Islet precursor cell (in vitro differentiated cells): ENCODE measurements at regions not wholly inside any gene's neighbourhood (a gene's known extent, or its start where the extent isn't known, plus 50 kb on each side); places are given as distances from the start of the nearest gene placed in this dataset.

Experiments used
- DNase-seq: peaks from one replicate; pipeline ENCODE4 v3.0.0-alpha.2; 2018

- DNase-seq = no peak
Observed at GRCh38 chr12:123077298-123078119, 73.4 kb downstream of the PITPNM2 start.

DNA sequence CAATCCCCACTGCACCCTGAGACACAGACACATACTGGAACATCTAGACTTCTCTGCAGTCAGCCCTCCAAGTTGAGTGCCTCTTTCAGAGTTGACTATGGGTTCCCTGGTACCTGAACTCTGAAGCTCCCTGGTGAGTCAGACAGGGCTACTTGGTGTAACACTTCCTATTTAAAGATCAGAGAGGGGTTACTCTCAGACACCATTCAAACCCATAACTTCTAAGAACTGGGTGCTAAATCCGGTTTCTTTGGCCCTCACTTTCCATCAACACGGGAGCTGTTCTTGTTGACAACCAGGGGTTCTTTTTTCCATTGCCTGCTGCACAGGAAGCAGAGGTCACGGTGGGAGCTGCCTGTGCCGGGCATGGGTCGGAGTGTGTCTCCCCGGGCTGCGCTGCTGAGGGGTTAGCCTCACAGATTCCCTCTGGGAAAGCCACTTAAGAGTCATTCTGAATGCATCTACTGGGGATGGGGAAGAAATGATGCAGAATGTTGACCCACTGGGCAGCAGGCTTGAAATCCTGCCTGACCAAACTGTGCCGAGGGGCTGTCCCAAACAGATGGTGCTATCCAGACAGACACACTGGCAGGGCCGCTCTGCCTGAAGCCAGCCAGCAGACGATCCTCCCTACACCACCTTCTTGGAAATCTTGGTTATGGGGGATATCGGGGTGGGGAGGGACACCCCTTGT is 74.1 kb downstream of the PITPNM2 start:
- DNase-seq = no peak

- peak; percentile 87 for DNase-seq
Observed at GRCh38 chr12:123075646-123076171, 75.2 kb downstream of the PITPNM2 start.

- no peak for DNase-seq
Observed at GRCh38 chr12:123075087-123075645, 75.7 kb downstream of the PITPNM2 start.

DNA sequence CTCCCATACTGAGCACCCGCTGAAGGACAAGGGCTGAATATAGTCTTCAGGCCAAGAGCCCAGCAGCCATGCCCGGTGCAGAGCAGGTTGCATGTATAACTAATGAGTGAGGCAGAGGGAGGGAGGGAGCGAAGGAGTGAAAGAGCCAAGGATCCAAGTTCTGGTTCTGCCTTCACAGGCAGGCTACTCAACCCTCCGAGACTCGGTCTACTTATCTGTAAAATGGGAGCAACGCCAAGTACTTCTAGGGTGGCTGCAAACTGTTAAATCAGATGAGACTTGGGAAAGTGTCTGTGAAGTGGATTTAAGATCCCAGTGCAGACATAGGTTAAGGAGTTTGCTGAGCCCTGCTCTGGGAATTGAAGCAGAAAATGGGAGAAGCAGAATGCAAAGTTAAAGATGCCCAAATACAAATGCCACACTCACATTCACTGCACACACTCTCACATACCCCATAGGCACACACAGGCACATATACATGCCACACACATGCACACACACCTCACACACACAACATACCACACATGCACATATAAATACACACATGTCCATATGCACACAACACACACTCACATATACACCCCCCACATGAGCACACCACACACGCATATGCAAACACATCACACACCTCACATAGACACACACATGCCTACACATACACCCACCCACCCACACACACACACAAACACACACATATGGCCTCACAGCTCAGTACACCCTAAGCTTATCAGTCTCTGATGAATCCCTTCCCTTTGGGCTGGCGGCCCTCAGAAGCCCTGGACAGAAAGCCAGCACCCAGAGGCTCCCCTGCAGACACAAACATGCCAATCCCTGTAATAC is 76.7 kb downstream of the PITPNM2 start:
- DNase-seq = no peak

GRCh38 chr12:123073292-123073691 is 77.6 kb downstream of the PITPNM2 start:
- no peak for DNase-seq

DNA sequence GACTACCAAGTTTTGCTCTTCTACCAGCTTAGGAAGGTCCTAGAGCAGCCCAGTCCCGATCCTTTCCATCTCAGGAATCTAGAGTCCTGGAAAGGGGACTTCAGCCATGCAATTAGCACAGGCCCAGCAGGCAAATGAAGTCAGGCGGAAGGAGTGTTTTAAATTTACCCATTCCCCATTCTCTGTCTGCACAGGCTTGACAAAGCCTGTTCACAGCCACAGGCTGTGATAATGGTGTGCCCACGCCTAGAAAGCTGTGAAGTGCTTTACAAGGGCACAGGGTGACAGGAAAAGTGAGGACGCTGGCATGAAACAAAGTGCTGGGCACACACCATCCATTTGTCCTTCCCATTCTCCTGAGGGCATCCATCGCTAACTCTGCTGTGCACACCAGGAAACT is 79.0 kb downstream of the PITPNM2 start:
- no peak for DNase-seq

GRCh38 chr12:123071099-123071800 is 79.6 kb downstream of the PITPNM2 start:
- no peak for DNase-seq

- no peak for DNase-seq
Observed at GRCh38 chr12:123070267-123071081, 80.4 kb downstream of the PITPNM2 start.

DNA sequence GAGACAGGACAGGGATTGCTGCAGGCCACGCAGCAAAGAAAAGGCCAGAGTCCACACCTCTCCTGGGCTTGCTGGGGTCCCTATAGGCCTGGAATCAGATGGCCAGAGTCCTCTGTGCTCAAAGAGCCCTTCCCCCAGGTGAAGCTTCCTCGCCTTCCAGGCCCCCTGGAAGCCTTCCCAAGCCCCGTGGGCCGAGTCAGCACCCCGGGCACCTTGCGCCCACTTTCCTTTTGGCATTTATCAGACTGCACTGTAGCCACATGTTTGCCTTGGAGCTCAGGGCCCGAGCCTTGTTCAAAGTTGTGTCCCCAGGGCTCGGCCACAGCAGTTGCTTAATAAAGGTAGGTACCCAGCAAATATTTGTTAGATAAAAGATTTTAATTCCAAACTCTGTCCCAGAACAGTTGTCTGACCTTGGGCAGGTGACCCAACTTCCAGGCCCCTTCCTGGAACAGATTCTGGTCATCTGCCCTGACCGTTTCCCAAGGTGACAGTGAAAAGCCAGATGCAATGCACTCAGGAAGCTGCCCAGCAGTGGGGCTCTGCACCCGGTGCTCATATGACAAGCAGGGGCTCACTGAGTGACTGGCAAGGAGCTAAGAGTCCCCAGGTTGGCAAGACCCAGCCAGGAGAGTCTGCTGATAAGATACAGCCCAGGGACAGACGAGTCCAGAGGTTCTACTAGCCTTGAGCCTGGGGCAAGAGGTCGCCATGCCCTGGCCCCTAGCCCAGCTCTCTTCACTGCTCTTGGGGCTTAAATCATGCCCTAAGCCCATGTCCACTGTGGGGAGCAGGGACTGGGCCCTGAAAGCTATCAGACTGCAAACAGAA is 81.2 kb downstream of the PITPNM2 start:
- no peak for DNase-seq

GRCh38 chr12:123067654-123068053 is 83.2 kb downstream of the PITPNM2 start:
- DNase-seq = no peak

- DNase-seq = no peak
Observed at GRCh38 chr12:123066384-123066710, 84.5 kb downstream of the PITPNM2 start.

GRCh38 chr12:123065676-123066383 is 85.1 kb downstream of the PITPNM2 start:
- no peak for DNase-seq

DNA sequence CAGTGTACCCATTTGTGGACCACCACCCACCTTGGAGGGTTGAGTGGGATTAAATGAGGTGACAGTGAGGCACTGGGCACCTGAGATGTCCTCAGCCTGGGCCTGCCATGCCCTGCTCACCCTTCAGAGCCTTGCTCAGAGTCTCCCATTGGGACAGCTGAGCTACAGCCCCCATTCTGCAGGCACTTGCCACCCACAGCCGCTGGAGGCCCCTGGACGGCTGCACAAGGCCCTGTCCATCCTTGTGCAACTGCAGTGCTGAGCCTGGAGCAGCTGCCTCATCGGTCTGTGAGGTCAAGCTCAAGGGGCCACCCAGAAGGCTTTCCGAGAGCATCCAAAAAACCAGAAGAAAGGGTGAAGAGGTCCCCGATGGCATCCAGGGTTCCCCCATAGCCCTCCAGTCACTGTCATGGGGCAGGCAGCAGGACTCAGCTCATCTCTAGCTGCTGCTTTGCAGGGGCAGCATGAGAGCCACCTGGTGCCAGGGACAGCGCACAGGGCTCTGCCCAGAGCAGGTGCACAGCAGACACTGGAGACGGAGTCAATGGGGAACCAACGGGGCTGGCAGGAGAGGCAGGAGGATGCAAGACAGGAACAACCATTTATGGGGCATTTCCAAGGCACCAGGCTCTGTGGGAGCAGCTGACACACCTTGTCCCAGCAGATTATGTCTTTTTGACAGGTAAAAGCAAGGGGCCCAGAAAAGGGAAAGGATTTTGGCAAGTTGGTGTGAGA is 84.6 kb downstream of the ARL6IP4 start:
- DNase-seq = no peak

GRCh38 chr12:123064366-123064765 is 83.9 kb downstream of the ARL6IP4 start:
- no peak for DNase-seq

GRCh38 chr12:123063535-123063934 is 83.1 kb downstream of the ARL6IP4 start:
- peak; percentile 83 for DNase-seq

DNA sequence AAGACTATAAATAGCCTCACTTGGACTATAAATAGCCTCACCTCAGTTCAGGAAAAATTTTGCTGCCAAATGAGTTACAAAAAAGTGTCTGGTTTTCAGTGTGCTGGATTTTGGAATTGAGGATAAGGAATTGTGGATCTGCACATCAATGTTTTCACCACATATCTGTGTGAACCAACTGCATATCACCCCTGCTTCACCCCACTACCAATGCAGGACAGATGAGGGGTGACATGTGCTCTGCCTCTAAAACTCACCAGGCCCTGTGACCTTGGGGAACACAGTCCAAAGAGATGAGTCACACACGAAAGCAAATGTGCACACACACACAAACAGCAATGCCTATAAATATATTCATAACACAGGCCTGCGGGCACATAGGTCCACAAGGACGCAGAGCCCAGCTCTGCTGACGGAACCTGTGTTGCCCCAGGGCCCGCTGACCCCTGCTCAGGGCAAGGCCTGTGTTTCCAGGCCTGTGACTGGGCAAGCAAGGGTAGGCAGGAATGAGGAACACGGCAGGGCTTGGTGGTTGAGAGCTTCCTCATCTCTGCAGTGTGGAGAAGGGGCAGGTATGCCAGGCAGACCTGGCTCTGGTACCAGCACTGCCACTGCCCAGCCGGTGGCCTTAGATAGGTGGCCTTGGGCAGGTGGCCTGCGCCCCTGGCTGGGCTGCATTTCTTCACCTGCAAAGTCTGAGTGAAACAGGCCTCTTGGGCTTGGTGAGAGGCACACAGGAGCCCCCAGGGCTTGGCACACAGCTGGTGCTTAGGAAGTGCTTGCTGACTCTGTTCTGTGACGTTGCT is 82.4 kb downstream of the ARL6IP4 start:
- no peak for DNase-seq
